Fibroblast of the aortic adventitia (primary cell): ENCODE measurements at regions not wholly inside any gene's neighbourhood (a gene's known extent, or its start where the extent isn't known, plus 50 kb on each side); places are given as distances from the start of the nearest gene placed in this dataset.
"Not testable (repeated sequence)": the region's sequence is repeated elsewhere in the genome, so short reads cannot be mapped to it uniquely, and the experiment has no call there.

Experiments used
- DNase-seq: peaks from one replicate; pipeline ENCODE4 v3.0.0-alpha.2; 2010; ENCODE audit warnings: low read depth
- H3K4me3 ChIP-seq: 2 replicates; pipeline ENCODE4 v1.5.1; 2011; ENCODE audit warnings: low read depth, mild to moderate bottlenecking, control low read depth, low read length, moderate library complexity
- TF ChIP-seq, protein P1 (sequence below): IDR thresholded peaks from 2 replicates; pipeline ENCODE4 v1.5.1; 2011; ENCODE audit warnings: mild to moderate bottlenecking, low read length, control low read depth, inconsistent platforms; ENCODE audit not compliant: insufficient read depth

- TF ChIP-seq, protein P1, sequence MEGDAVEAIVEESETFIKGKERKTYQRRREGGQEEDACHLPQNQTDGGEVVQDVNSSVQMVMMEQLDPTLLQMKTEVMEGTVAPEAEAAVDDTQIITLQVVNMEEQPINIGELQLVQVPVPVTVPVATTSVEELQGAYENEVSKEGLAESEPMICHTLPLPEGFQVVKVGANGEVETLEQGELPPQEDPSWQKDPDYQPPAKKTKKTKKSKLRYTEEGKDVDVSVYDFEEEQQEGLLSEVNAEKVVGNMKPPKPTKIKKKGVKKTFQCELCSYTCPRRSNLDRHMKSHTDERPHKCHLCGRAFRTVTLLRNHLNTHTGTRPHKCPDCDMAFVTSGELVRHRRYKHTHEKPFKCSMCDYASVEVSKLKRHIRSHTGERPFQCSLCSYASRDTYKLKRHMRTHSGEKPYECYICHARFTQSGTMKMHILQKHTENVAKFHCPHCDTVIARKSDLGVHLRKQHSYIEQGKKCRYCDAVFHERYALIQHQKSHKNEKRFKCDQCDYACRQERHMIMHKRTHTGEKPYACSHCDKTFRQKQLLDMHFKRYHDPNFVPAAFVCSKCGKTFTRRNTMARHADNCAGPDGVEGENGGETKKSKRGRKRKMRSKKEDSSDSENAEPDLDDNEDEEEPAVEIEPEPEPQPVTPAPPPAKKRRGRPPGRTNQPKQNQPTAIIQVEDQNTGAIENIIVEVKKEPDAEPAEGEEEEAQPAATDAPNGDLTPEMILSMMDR, result no peak
- H3K4me3 ChIP-seq, result no peak overlapping the region
- DNase-seq, result no peak
Observed at GRCh38 chr5:157947156-157947555, 88.2 kb upstream of the CLINT1 start.

DNA sequence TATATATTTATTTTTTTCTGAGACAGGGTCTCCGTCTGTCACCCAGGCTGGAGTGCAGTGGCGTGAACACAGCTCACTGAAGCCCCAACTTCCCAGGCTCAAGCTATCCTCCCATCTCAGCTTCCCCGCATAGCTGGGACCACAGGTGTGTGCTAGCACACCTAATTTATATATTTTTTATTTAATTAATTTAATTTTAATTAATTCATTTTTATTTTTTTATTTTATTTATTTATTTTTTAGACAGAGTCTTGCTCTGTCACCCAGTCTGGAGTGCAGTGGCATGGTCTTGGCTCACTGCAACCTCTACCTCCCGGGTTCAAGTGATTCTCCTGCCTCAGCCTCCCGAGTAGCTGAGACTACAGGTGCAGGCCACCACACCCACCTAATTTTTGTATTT lies 86.9 kb upstream of the CLINT1 start:
- not testable (repeated sequence) for DNase-seq

GRCh38 chr5:157944938-157945337 lies 86.0 kb upstream of the CLINT1 start:
- DNase-seq, result no peak

More for the DNA sequence above, 86.9 kb upstream of the CLINT1 start:
- H3K4me3 ChIP-seq, result not testable (repeated sequence)

GRCh38 chr5:157944077-157944633 lies 85.2 kb upstream of the CLINT1 start:
- DNase-seq, result no peak
- no peak overlapping the region for H3K4me3 ChIP-seq
- TF ChIP-seq, protein P1, result no peak

More at GRCh38 chr5:157944938-157945337, 86.0 kb upstream of the CLINT1 start:
- TF ChIP-seq, protein P1, result no peak
- H3K4me3 ChIP-seq, result no peak overlapping the region

DNA sequence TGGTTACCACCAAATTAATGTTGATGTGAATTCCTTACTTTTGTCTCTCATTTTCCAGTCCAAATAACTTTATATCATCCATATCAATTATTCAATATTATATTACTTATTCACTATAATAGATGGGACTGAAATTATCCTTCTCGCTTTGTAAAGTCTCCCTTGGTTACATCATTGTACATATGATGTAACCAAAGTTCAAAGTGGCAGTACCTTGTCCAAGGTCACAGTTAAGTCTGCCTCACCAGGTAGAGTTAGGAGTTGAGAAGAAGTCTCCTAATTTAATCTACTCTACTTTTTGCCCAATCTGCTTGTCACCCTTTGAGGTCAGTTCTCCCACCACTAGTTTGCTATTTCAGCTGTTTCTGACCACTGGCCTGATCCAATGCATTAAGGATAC lies 83.7 kb upstream of the CLINT1 start:
- no peak overlapping the region for H3K4me3 ChIP-seq
- DNase-seq, result no peak
- TF ChIP-seq, protein P1, result no peak

GRCh38 chr5:157941616-157942015 lies 82.7 kb upstream of the CLINT1 start:
- TF ChIP-seq, protein P1, result no peak
- H3K4me3 ChIP-seq, result no peak overlapping the region
- no peak for DNase-seq

GRCh38 chr5:157938101-157938500 lies 79.2 kb upstream of the CLINT1 start:
- not testable (repeated sequence) for H3K4me3 ChIP-seq, DNase-seq

GRCh38 chr5:157936776-157937501 lies 78.0 kb upstream of the CLINT1 start:
- not testable (repeated sequence) for DNase-seq, H3K4me3 ChIP-seq
